MG63 (cell line): ENCODE measurements at regions not wholly inside any gene's neighbourhood (a gene's known extent, or its start where the extent isn't known, plus 50 kb on each side); places are given as distances from the start of the nearest gene placed in this dataset.

Experiments used
- DNase-seq: peaks from one replicate; pipeline ENCODE4 v3.0.0-alpha.2; 2020
- H3K27me3 ChIP-seq: fragments of 250-450 bp; sonication (Bioruptor Pico); 2 replicates; pipeline ENCODE4 v1.5.1; 2020; ENCODE audit warnings: mild to moderate bottlenecking, moderate library complexity
- H3K36me3 ChIP-seq: fragments of 250-450 bp; sonication (Bioruptor Pico); 2 replicates; pipeline ENCODE4 v1.5.1; 2020; ENCODE audit warnings: mild to moderate bottlenecking, moderate library complexity
- H3K4me3 ChIP-seq: fragments of 250-450 bp; sonication (Bioruptor Pico); 2 replicates; pipeline ENCODE4 v1.5.1; 2020; ENCODE audit warnings: mild to moderate bottlenecking, moderate library complexity
- H3K9me3 ChIP-seq: fragments of 250-450 bp; sonication (Bioruptor Pico); 2 replicates; pipeline ENCODE4 v1.5.1; 2020; ENCODE audit warnings: mild to moderate bottlenecking, moderate library complexity

- peak; percentile 4 for DNase-seq
- H3K36me3 ChIP-seq = no peaks in the 10 kb centered on the region
- no peaks in the 10 kb centered on the region for H3K9me3 ChIP-seq
- no peak overlapping the region for H3K4me3 ChIP-seq
- no peaks in the 10 kb centered on the region for H3K27me3 ChIP-seq
Observed at GRCh38 chrX:58051346-58051745, 141.1 kb upstream of the ZXDA start.

GRCh38 chrX:58044130-58044529 lies 133.9 kb upstream of the ZXDA start:
- Histone ChIP-seq H3K9me3 (no peaks in the 10 kb centered on the region), H3K27me3 (no peaks in the 10 kb centered on the region), H3K36me3 (no peaks in the 10 kb centered on the region), H3K4me3 (no peak overlapping the region)
- no peak for DNase-seq

- H3K9me3 ChIP-seq = no peaks in the 10 kb centered on the region
- DNase-seq = no peak
- no peaks in the 10 kb centered on the region for H3K27me3 ChIP-seq
- H3K36me3 ChIP-seq = no peaks in the 10 kb centered on the region
- no peak overlapping the region for H3K4me3 ChIP-seq
Observed at GRCh38 chrX:58025979-58026378, 115.7 kb upstream of the ZXDA start.

GRCh38 chrX:57985951-57986350 lies 75.7 kb upstream of the ZXDA start:
- H3K36me3 ChIP-seq = no peaks in the 10 kb centered on the region
- H3K9me3 ChIP-seq = no peaks in the 10 kb centered on the region
- no peaks in the 10 kb centered on the region for H3K27me3 ChIP-seq
- no peak overlapping the region for H3K4me3 ChIP-seq
- no peak for DNase-seq

- Histone ChIP-seq H3K9me3 (no peaks in the 10 kb centered on the region), H3K27me3 (no peaks in the 10 kb centered on the region), H3K36me3 (no peaks in the 10 kb centered on the region), H3K4me3 (no peak overlapping the region)
- DNase-seq = no peak
Observed at GRCh38 chrX:57984620-57985019, 74.4 kb upstream of the ZXDA start.

GRCh38 chrX:57977992-57978391 lies 67.7 kb upstream of the ZXDA start:
- Histone ChIP-seq H3K4me3 (no peak overlapping the region), H3K27me3 (no peaks in the 10 kb centered on the region), H3K36me3 (no peaks in the 10 kb centered on the region), H3K9me3 (no peaks in the 10 kb centered on the region)
- no peak for DNase-seq

GRCh38 chrX:57964975-57965374 lies 54.7 kb upstream of the ZXDA start:
- no peaks in the 10 kb centered on the region for H3K9me3 ChIP-seq
- no peak overlapping the region for H3K4me3 ChIP-seq
- H3K36me3 ChIP-seq = no peaks in the 10 kb centered on the region
- DNase-seq = no peak
- no peaks in the 10 kb centered on the region for H3K27me3 ChIP-seq
